Upper lobe of left lung (tissue), 4 donors: ENCODE measurements at regions not wholly inside any gene's neighbourhood (a gene's known extent, or its start where the extent isn't known, plus 50 kb on each side); places are given as distances from the start of the nearest gene placed in this dataset.
"Not testable (repeated sequence)": the region's sequence is repeated elsewhere in the genome, so short reads cannot be mapped to it uniquely, and the experiment has no call there.

Experiments used
- CTCF ChIP-seq, 6 experiments: fragments of 450-650 bp in 4 of 6; fragments of 200-600 bp in 2 of 6; sonication (generic) in 2 of 6; IDR thresholded peaks; one replicate each; pipeline ENCODE4 v1.5.1; 2016 to 2019; ENCODE audit warnings: antibody characterized with exemption in 6 of 6
- EP300 ChIP-seq, 4 donors: sonication (generic); formaldehyde crosslinking; IDR thresholded peaks; one replicate each; pipeline ENCODE4 v1.5.1; 2017; ENCODE audit warnings: antibody characterized with exemption in 4 of 4, control low read depth in 2 of 4
- POLR2AphosphoS5 ChIP-seq, 2 donors: sonication (generic); formaldehyde crosslinking; IDR thresholded peaks; one replicate each; pipeline ENCODE4 v1.5.1; 2017; ENCODE audit warnings: antibody characterized with exemption in 2 of 2

- TF ChIP-seq EP300, CTCF, POLR2AphosphoS5 (IDR thresholded peaks at IDR 0.05): not testable (repeated sequence)
Measured at GRCh38 chr2:97301771-97302170, 188.8 kb downstream of the ANKRD36 start.
